GM21529 (cell line): ENCODE measurements at regions not wholly inside any gene's neighbourhood (a gene's known extent, or its start where the extent isn't known, plus 50 kb on each side); places are given as distances from the start of the nearest gene placed in this dataset.
"Not testable (repeated sequence)": the region's sequence is repeated elsewhere in the genome, so short reads cannot be mapped to it uniquely, and the experiment has no call there.

Experiments used
- ATAC-seq: cut with Tn5 transposase; IDR thresholded peaks from one replicate; pipeline ENCODE4 v1.9.1; 2021; ENCODE audit not compliant: unreplicated experiment

GRCh38 chr4:78660559-78660958 is 109.0 kb downstream of the ANXA3 start:
- ATAC-seq: no peak

- no peak for ATAC-seq
Measured at GRCh38 chr4:78661086-78661690, 109.6 kb downstream of the ANXA3 start.

GRCh38 chr4:78661921-78662521 is 110.5 kb downstream of the ANXA3 start:
- ATAC-seq: peak; percentile 75

GRCh38 chr4:78662658-78663057 is 111.1 kb downstream of the ANXA3 start:
- no peak for ATAC-seq

GRCh38 chr4:78664296-78664695 is 111.9 kb upstream of the BMP2K start:
- not testable (repeated sequence) for ATAC-seq

GRCh38 chr4:78665216-78665770 is 110.9 kb upstream of the BMP2K start:
- ATAC-seq: no peak

GRCh38 chr4:78666830-78667258 is 109.3 kb upstream of the BMP2K start:
- ATAC-seq: no peak

GRCh38 chr4:78667325-78667724 is 108.8 kb upstream of the BMP2K start:
- peak; percentile 7 for ATAC-seq

GRCh38 chr4:78667764-78668163 is 108.4 kb upstream of the BMP2K start:
- peak; percentile 94 for ATAC-seq

GRCh38 chr4:78669453-78669852 is 106.7 kb upstream of the BMP2K start:
- no peak for ATAC-seq

- ATAC-seq: no peak
Measured at GRCh38 chr4:78671903-78672815, 104.0 kb upstream of the BMP2K start.

- no peak for ATAC-seq
Measured at GRCh38 chr4:78673337-78673736, 102.8 kb upstream of the BMP2K start.

- ATAC-seq: no peak
Measured at GRCh38 chr4:78675325-78675724, 100.8 kb upstream of the BMP2K start.

- no peak for ATAC-seq
Measured at GRCh38 chr4:78682070-78682469, 94.1 kb upstream of the BMP2K start.

GRCh38 chr4:78683352-78683751 is 92.8 kb upstream of the BMP2K start:
- no peak for ATAC-seq

GRCh38 chr4:78684325-78685079 is 91.6 kb upstream of the BMP2K start:
- no peak for ATAC-seq

- no peak for ATAC-seq
Measured at GRCh38 chr4:78687818-78688217, 88.3 kb upstream of the BMP2K start.

GRCh38 chr4:78688366-78688765 is 87.8 kb upstream of the BMP2K start:
- no peak for ATAC-seq

GRCh38 chr4:78689261-78689660 is 86.9 kb upstream of the BMP2K start:
- no peak for ATAC-seq

- no peak for ATAC-seq
Measured at GRCh38 chr4:78689700-78690323, 86.3 kb upstream of the BMP2K start.
